GM18508 (cell line): ENCODE measurements at regions not wholly inside any gene's neighbourhood (a gene's known extent, or its start where the extent isn't known, plus 50 kb on each side); places are given as distances from the start of the nearest gene placed in this dataset.

Source experiments
- ATAC-seq: cut with Tn5 transposase; IDR thresholded peaks from one replicate; pipeline ENCODE4 v1.9.1; 2021; ENCODE audit warnings: moderate number of reproducible peaks; ENCODE audit not compliant: insufficient read depth, unreplicated experiment

DNA sequence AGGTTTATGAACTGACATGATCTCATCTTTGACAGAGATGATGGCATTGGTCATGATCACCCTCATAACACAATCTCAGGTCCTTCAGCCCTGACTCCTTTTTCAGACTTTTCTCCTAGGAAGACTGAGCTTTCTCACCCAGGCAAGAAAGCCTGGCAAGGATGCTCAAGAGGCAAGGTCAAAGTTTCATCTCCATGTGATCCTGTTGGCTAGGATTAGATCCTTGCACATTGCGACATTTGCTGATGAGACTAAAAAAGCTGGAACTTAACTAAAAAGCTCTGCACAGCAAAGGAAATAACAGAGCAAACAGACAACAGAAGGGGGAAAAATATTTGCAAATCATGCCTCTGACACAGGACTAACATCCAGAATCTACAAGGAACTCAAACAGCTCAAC is 444.1 kb upstream of the PSMD7 start:
- no peak for ATAC-seq

DNA sequence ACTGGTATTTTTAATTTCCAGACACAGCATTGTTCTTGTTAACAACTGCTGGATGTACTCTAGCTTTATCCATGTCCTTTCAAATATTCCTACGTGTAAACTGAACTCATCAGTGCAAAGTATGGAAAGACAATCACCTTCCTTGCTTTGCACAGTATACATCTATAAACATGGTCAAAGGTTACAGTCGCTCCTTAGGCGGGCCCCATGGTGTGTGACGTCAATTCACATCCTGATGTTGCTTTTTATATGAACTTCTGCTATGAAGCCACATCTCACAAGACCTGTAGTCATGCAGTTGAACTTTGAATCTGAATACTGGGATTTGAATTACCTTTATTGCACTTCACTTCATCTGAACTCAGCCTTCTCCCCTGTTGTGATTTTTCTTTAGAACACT is 447.6 kb upstream of the PSMD7 start:
- no peak for ATAC-seq

DNA sequence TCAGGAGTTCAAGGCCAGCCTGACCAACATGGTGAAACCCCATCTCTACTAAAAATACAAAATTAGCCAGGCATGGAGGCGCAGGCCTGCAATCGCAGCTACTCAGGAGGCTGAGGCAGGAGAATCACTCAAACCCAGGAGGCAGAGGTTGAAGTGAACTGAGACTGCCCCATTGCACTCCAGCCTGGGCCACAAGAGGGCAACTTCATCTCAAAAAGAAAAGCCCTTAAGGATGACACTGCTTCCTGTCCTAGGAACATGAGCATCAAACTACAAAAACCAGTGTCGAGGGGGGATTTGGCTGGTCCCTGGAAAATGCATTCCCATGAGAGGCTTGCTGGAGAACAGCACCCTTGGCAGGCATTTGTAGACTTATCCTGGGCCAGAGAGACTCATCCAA is 449.5 kb upstream of the PSMD7 start:
- ATAC-seq, result no peak

DNA sequence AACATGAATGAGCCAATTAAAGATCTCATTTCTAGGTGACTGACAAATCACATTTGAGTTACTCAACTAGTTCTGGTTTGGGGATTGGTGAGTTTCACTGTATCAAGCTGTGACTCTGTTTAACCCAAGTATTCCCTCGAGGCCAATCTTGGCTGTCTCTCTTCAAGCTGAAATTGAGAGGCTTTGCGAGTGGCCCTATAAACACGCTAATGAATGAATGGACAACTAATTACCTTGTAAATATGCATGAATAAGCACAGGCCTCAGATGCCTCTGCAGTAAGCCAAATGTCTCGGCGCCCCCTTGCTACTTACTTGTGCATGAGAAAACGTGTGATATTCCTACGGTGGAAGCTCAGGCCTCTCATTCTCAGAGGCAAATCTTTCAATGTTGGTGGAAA is 450.3 kb upstream of the PSMD7 start:
- ATAC-seq, result no peak

DNA sequence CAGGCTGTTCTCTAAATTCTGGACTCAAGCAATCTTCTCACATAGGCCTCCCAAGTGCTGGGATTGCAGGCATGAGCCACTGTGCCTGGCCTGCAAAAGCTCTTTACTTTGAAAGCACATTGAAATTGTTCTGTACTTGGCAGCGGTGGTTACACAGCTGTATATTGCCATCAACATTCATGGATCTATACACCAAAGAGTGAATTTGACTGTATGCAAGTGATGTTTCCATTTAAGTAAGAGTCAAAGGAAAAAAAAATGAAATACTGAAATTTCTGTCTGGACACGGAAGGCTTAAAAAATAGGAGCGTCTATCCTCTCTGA is 450.6 kb upstream of the PSMD7 start:
- ATAC-seq, result no peak

DNA sequence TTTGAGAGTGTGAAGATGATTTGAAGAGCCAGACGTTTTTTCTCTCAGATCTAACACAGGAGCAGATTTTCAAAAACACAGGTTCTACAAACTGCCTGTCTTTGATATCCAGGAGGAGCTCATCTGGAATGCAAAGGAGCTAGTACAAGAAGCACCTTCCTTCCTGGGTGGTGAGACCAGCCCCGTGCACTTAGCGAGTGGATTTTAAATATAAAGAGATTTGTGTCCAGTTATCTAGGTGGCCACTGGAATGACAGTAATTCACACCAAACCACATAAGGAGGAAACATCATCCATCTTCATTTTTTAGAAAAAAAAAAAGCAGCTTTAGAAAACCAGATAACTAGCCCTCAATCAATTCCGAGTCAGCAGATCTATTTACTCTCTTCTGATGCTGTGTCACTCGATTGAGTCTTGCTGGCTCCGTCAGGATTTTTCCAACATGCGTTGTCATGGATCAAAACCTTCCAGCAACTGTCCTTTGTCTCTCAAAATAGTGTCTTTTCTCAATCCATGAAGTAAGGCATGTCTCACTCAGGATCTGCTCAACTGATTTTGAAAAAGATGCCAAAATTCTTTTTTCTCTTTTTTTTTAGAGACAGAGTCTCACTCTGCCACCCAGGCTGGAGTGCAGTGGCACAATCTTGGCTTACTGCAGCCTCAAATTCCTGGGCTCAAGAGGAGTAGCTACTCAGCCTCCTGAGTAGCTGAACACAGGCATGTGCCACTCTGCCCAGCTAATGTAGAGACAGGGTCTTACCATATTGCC is 451.2 kb upstream of the PSMD7 start:
- no peak for ATAC-seq

DNA sequence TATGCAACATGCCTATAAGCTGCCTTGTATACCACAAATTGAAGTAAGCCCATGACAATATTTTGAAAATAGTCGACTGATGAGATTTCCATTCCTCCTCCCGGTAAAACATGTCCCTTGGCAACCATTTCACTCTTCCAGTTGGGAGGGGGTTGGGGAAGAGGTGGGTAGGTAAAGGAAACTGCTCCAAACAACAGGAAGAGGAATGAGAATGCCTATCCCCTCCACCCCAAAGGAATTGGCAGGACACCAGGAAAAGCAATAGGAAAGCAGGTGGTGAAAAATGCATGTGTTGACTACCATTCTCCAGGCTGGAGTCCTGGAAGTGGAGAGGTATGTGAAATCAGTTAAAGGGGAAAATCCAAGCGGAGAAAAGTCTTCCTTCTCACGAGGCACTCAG is 455.9 kb upstream of the PSMD7 start:
- no peak for ATAC-seq

DNA sequence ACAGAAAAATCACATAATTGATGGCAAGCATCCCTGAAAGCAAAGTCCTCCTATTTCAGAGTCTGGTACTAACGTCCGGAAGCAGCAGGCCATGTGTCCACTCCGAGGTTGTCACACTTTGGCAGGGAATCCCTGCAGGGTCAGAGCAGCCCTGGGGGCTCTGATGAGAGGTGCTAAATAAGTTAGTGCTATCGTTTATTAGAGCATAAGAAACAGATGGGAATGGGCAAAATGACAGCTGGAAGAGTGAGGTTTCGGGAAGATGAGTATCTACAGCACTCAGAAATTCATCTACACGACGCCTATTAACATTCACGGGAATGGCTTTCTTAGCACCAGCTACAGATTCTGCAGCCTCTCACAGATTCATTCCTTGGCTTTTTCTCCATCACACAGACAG is 465.4 kb upstream of the PSMD7 start:
- ATAC-seq, result no peak

DNA sequence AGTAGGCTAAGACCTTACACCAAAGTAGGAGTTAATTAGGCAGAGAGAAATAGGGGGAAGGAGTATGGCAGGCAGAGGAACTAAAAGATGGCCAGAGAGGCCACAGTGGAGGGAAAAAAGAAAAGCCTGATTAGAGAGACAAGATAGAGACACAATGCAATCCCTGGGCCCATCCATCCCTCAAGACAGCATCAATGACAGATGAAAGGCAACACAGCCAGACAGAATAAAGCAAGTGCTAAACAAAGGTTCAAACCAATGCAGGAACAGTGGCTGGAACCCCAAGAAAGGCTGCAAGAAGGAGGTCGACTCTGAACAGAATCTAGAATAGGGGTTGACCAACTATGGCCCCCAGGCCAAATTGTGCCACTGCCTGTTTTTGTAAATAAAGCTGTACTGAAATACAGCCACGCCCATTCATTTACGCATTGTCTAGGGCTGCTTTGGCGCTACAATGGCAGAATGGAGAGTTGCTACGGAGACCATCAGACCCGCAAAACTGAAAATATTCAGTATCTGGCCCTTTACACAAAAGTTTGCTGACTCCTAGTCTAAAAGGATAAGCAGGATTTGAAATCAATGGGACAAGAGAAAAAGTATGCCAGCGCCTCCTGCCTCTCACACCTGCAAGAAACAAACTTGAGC is 473.3 kb upstream of the PSMD7 start:
- no peak for ATAC-seq

DNA sequence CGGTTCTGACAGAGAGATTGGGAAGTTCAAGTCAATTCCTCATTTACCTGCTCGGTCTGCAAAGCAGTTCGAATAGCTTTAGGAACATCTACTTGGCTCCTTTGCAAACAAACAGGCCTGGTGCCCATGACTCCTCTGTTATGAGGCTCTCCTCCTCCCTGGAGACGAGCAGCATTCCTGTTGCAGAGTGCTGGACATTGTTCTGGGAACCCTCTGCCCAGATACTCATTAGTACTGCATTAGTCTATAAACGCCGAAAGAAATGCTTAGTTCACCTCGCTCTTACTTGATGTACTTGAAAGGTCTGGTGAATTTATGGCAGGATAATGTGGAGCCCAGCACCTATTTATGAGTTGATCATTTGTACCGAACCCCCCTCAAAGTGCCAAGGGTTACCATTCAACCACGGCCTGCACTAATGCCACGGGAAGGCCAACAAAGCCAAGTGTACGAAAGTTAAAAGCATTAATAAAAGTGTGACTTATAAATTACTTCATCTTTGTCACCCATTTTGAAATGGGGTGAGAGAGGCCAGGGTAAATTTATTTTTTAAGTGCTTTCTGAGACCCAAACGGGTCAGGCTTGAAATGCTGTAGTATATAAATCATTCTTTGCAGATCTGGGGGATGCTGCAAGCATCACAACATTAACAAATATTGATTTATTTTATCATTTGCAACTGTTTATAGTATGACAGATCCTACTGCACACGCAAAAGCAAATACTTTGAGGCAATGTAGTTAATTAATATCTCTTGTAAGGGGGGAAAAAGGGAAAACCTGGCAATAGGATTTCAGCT is 478.9 kb upstream of the PSMD7 start:
- no peak for ATAC-seq

DNA sequence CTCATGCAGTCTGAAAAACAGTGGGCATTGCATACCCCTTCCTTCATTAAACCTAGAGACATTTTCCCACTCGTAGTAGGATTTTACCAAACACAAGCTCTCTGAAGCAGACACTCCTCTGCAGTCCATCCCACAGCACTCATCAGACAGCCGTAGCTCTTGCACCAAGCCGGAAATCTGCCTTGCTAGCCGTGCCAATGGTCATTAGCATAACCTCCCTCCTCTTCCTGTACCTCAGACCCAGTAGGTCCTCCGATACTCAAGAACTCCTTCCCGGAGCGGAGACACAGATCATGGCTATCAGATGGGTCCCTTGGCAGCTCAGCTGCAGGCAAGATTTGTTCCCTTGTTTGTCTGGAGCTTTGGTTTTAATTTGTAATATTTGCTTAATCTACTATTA is 483.1 kb upstream of the PSMD7 start:
- ATAC-seq, result no peak

DNA sequence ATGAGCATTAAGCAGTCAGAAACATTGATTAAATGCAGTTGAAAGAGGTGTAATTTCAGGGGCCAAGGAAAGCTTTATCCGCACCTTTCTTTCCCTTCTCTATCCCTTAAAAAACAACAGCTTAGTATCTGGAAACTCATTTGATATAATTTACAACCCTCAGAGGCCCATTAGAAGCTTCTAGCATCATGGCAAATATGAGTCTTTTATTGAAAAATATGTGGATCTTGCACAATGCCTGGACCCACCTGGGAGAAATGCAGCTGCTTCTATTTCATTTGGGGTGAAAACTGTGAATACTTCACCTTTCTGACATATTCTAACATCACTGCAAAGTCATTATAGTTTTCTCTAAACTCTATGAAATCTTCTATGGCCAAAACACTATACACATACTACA is 492.2 kb upstream of the PSMD7 start:
- no peak for ATAC-seq

DNA sequence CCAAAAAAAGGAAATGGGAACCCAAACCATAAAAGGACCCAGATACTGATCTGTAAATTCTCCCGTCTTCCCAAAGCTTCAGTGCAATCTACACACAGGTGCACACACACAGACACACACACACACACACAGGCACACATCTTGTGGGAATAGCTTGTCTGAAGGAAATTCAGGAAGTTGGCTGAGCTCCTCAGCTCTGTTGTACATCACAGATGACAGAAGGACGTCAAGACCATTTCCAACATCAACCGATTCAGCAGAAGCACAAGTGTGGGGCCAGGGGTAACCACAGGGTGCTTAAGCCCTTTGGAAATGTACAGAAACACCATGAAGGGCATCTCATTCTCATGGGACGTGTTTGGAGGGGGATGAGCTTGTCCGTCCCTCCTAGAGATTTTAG is 498.1 kb upstream of the PSMD7 start:
- ATAC-seq, result no peak

DNA sequence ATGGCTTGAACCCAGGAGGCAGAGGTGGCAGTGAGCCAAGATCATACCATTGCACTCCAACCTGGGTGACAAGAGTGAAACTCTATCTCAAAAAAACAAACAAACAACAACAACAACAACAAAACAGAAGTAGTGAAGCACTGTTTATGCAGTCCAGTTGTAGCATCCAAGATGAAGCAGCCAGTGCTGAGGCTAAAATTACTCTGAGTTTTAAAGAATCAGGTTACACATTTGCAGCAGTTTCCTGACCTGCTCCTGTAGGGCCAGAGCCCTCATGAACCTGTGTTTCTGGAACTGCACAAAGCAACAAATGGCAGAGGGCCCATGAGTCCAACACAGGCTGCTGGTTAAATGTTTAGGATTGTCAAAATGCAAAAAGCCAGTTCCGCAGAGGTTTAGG is 499.5 kb upstream of the PSMD7 start:
- ATAC-seq, result no peak

DNA sequence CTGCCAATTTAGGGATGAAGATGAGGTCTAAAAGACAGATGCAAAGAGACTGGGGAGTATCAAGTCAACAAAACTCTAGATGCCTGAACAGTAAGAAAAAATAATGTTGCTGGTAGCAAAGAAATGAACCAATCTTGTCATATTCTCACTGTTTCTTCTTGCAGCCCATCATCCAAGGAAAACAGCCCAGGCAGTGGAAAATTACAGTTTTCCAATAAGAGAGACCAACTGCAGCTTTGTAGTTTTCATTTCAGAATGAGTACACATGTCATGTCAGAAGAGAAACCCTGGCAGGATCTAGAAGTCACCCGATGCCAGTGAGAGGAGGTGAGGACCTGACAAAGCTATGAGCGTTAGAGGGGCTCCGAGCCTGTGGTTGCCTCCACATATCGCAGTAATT is 500.4 kb upstream of the PSMD7 start:
- no peak for ATAC-seq

DNA sequence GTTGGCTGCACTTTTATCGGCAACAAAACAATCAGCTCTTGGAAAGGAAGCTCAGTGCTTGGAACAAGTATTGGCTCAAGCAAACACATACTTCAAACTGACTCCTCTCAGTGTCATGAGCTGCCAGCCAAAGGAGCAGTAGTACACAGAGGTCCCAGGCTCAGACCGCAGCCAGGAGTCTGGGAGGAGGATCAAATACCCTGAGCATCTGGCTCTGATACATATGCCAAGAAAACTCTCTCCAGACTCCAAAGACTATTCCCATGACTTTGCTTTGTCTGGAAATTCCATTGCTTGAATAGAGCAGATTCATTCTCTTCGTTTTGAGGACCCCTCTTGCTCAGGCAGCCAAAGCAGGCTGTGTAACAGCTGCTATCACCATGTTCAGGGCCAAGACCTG is 501.6 kb upstream of the PSMD7 start:
- ATAC-seq, result no peak

DNA sequence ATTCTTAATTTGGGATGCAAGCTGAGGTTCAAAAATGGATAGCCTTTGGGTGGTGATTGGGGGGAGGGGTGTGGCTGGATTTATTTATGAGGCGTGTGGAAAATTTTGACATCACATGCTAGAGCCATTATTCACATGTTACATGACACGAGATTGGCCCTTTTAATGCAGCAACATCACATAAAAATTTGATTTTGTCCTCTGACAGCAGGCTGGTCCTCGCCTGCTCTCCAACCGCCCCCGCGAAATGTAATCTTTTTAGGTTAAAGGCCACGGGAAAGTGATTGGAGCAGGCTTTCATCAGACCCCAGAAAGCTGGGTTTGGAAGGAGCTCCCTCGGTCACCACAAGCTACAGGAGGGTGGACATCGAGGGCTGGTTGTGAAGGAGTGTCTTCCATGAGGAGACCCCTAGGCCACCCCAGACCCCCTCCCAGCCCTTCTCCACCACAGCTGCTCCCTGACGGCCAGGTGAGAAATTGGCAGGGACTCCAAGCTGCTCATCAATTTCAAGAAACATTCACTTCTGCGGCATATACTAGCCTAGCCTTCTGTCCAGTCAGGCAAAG is 502.7 kb upstream of the PSMD7 start:
- ATAC-seq, result no peak

DNA sequence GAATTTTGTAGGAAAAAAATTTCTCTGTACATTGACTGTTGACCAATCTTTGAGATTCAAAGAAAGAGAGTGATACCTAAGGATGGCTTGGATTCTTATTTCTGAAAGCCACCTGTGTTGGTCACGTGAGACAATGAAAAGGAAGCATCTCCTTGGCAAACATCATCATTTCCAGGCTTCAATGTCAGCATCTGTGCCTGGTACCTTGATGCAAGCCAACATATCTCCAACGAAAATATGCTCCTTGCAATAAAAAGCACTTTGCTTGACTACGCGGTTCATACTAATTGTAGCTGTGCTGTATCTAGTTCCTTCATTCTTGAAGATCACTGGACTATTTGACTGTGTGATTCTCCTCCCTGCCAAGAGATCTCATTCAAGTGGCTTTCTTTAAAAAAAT is 503.4 kb upstream of the PSMD7 start:
- ATAC-seq, result no peak

DNA sequence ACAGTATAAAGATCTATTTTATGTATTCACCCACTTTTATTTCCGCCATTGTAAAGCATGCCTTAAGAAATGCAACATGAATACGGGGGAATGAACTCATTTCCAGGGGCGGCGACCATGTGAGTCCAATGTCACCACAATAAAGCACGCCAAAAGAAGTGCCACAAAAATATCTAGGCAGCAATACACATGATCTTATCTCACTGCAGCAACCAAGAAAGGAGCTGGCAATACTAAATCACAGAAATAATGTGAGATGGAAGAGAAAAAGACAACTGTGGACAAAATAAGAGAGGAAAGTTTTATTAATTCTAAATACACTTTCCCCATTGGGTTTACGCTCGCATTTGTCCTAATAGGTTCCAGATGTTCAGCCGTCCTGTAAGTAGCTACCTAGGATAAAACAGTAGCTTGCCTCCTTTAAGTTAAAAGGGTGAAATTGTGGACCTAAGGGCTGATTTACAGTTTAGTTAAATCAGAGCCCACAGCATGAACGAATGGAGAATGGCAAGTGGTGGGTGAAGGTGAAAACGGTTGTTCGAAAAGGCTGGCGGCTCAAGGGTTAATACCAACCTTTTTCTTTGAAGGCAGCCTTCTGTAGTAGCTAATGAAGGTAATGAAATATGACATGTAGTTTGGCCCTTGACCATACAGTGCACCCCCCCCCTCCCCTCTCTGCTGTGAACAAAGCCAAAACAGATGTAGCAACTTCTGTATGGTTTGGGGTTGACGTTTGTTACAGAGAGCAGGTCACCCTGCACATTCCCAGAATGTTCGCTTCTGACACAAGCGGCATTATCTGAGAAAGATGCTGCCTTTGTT is 504.2 kb upstream of the PSMD7 start:
- no peak for ATAC-seq

DNA sequence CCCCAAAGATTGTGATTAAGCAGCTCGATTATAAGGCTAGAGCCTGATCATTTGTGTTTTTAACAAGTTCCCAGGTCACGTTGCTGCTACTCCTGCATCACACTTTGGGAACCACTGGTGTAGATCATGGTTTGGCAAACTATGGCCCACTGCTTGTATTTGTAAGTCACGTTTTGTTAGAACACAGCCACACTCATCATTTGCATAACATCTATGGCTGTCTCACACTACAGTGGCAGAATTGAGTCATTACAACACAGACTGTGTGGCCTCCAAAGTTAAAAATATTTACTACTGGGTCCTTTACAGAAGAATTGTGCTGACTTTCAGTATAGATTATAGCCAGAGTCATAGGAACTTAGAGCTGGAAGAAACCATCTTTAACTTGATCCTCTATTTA is 515.3 kb upstream of the PSMD7 start:
- ATAC-seq, result no peak

DNA sequence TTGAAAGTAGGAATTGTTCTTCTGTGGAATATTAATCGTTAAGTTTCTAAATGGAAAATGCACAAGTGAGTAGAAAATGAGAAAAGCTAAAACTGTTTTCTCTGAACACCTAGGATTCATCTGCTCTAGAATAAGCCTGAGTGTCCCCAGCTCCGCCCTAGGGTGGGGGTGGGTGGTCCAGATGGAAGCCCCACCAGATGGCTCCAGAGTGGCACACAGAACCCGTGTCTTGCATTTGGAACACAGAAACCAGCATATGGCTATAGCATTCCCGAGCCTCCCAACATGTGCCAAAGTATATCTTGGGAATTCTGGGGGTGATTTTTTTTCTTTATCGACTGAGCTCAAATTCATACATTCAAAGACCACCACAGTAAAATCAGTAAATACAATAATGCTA is 517.7 kb upstream of the PSMD7 start:
- ATAC-seq, result no peak
